H1 (cell line): ENCODE measurements at regions not wholly inside any gene's neighbourhood (a gene's known extent, or its start where the extent isn't known, plus 50 kb on each side); places are given as distances from the start of the nearest gene placed in this dataset.

ENCODE experiments used
- CEBPB ChIP-seq: IDR thresholded peaks from 2 replicates; pipeline ENCODE4 v1.6.1; 2012; ENCODE audit warnings: low read depth, low read length
- CHD1 ChIP-seq: IDR thresholded peaks from 2 replicates; pipeline ENCODE4 v1.6.1; 2012; ENCODE audit warnings: low read depth, low read length, improper control_type of control experiment
- RBBP5 ChIP-seq: IDR thresholded peaks from 2 replicates; pipeline ENCODE4 v1.7.1; 2012; ENCODE audit warnings: low read depth, mild to moderate bottlenecking, inconsistent platforms, low read length, moderate library complexity, borderline replicate concordance
- SIRT6 ChIP-seq: IDR thresholded peaks from one replicate; pipeline ENCODE4 v1.7.1; 2012; ENCODE audit warnings: low read length, inconsistent platforms
- SIX5 ChIP-seq: IDR thresholded peaks from 2 replicates; pipeline ENCODE4 v1.6.1; 2011; ENCODE audit warnings: mild to moderate bottlenecking, low read depth, low read length
- SUZ12 ChIP-seq: fragments of 200-600 bp; sonication (generic); IDR thresholded peaks from 2 replicates; pipeline ENCODE4 v1.6.1; 2012; ENCODE audit warnings: mild to moderate bottlenecking, inconsistent platforms, low read length, moderate library complexity, mixed read lengths
- TF ChIP-seq, protein P1 (sequence below), 3 experiments: IDR thresholded peaks; 1 replicate in 2 of 3; 2 replicates in 1 of 3; pipeline versions ENCODE4 v1.5.1 to v1.6.1; 2011; ENCODE audit warnings: low read length in 3 of 3, mild to moderate bottlenecking in 3 of 3, inconsistent platforms in 2 of 3, low read depth in 1 of 3, moderate library complexity in 1 of 3; ENCODE audit not compliant: insufficient read depth in 1 of 3; ENCODE audit errors: control extremely low read depth in 1 of 3
- TF ChIP-seq, protein P2 (sequence below): IDR thresholded peaks from 2 replicates; pipeline ENCODE4 v1.6.1; 2012; ENCODE audit warnings: low read length, inconsistent platforms

DNA sequence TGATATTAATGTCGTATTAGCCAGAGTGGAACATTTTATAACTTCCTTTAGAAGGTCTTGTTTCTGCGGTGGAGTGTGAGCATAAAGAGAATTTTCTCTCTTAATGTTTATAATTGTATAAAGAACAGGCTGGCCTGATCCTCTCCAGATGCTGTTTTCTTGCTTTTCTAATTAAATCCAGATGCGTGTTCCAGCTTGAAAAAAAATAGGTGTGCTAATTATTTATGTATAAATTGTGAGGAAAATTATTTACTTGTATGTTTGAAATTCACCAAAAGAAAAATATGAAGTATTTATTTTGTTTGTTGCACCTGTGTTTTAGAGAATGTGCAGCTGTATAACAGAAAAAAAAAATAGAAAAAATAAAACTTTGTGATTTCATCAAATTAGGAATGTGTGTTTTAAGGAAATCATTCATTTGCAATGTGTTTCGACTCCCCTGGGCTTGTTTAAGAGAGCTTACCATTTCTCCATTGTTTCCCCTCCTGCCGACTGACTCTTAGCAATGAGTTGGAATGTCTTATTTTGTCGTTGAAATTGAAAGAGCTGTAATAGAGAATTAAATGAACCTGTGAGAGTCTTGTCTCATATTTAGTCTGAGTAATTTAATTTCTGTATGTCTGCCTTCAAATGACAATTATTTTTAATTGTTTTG is 220.1 kb upstream of the NXPH2 start:
- TF ChIP-seq, protein P1, sequence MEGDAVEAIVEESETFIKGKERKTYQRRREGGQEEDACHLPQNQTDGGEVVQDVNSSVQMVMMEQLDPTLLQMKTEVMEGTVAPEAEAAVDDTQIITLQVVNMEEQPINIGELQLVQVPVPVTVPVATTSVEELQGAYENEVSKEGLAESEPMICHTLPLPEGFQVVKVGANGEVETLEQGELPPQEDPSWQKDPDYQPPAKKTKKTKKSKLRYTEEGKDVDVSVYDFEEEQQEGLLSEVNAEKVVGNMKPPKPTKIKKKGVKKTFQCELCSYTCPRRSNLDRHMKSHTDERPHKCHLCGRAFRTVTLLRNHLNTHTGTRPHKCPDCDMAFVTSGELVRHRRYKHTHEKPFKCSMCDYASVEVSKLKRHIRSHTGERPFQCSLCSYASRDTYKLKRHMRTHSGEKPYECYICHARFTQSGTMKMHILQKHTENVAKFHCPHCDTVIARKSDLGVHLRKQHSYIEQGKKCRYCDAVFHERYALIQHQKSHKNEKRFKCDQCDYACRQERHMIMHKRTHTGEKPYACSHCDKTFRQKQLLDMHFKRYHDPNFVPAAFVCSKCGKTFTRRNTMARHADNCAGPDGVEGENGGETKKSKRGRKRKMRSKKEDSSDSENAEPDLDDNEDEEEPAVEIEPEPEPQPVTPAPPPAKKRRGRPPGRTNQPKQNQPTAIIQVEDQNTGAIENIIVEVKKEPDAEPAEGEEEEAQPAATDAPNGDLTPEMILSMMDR (IDR thresholded peaks at IDR 0.05; ENCODE audit: control extremely low read depth in 1 of 3, insufficient read depth in 1 of 3, low read depth in 1 of 3, low read length in 3 of 3): no peak
- TF ChIP-seq RBBP5: no peak
- TF ChIP-seq SUZ12: no peak
- TF ChIP-seq SIX5: no peak
- no peak for TF ChIP-seq SIRT6
- TF ChIP-seq CEBPB: no peak
- TF ChIP-seq, protein P2, sequence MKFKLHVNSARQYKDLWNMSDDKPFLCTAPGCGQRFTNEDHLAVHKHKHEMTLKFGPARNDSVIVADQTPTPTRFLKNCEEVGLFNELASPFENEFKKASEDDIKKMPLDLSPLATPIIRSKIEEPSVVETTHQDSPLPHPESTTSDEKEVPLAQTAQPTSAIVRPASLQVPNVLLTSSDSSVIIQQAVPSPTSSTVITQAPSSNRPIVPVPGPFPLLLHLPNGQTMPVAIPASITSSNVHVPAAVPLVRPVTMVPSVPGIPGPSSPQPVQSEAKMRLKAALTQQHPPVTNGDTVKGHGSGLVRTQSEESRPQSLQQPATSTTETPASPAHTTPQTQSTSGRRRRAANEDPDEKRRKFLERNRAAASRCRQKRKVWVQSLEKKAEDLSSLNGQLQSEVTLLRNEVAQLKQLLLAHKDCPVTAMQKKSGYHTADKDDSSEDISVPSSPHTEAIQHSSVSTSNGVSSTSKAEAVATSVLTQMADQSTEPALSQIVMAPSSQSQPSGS: no peak
- no peak for TF ChIP-seq CHD1
